A673 (cell line): ENCODE measurements at regions not wholly inside any gene's neighbourhood (a gene's known extent, or its start where the extent isn't known, plus 50 kb on each side); places are given as distances from the start of the nearest gene placed in this dataset.

Source experiments
- BruUV-seq: library from RNA; stranded (reverse); fragments of 400-500 nt; replicated peaks from 2 replicates; lab custom pipeline; 2021; lab: Mats Ljungman, UMichigan
- CTCF ChIA-PET: fragments of 300-600 bp; sonication (Branson Sonifier 250); formaldehyde crosslinking; loops from one replicate; lab custom pipeline; 2022; ENCODE audit warnings: antibody characterized with exemption; lab: Charles Lee
- POLR2A ChIA-PET: fragments of 300-600 bp; sonication (Branson Sonifier 250); formaldehyde crosslinking; loops from one replicate; lab custom pipeline; 2022; ENCODE audit warnings: antibody characterized with exemption; ENCODE audit not compliant: low non-redundant PET; lab: Charles Lee
- DNase-seq: peaks from one replicate; pipeline ENCODE4 v3.0.0-alpha.2; 2015; ENCODE audit warnings: low spot score
- H3K27ac ChIP-seq: fragments of 200-600 bp; sonication (generic); 2 replicates; pipeline ENCODE4 v1.5.1; 2016; ENCODE audit warnings: mixed run types, low read depth, mild to moderate bottlenecking, mixed read lengths, antibody characterized with exemption, low read length; ENCODE audit not compliant: poor library complexity, severe bottlenecking
- H3K27me3 ChIP-seq: fragments of 200-600 bp; sonication (generic); replicated peaks from 2 replicates; pipeline ENCODE4 v1.6.1; 2017; ENCODE audit warnings: mixed run types, low read depth, mild to moderate bottlenecking, mixed read lengths, antibody characterized with exemption, low read length; ENCODE audit not compliant: insufficient read depth, poor library complexity
- H3K36me3 ChIP-seq: fragments of 200-600 bp; sonication (generic); 2 replicates; pipeline ENCODE4 v1.6.1; 2016; ENCODE audit warnings: mixed run types, mild to moderate bottlenecking, mixed read lengths, antibody characterized with exemption, low read length; ENCODE audit not compliant: insufficient read depth, poor library complexity, severe bottlenecking
- H3K4me1 ChIP-seq: fragments of 200-600 bp; sonication (generic); 2 replicates; pipeline ENCODE4 v1.6.1; 2017; ENCODE audit warnings: mixed run types, mild to moderate bottlenecking, mixed read lengths, antibody characterized with exemption, low read length; ENCODE audit not compliant: insufficient read depth, poor library complexity, severe bottlenecking
- H3K4me3 ChIP-seq: fragments of 200-600 bp; sonication (generic); 2 replicates; pipeline ENCODE4 v1.5.1; 2016; ENCODE audit warnings: low read depth, mixed run types, mild to moderate bottlenecking, mixed read lengths, low read length; ENCODE audit not compliant: poor library complexity, severe bottlenecking
- H3K9me3 ChIP-seq: fragments of 200-600 bp; sonication (generic); 2 replicates; pipeline ENCODE4 v1.6.1; 2016; ENCODE audit warnings: mixed run types, low read depth, mild to moderate bottlenecking, mixed read lengths, antibody characterized with exemption, low read length; ENCODE audit not compliant: poor library complexity, severe bottlenecking
- CTCF ChIP-seq: fragments of 300-800, 200-600 bp; sonication (generic); conservative IDR thresholded peaks from 2 replicates; pipeline ENCODE4 v1.5.1; 2017; ENCODE audit warnings: low read depth, mild to moderate bottlenecking, antibody characterized with exemption, low read length, moderate library complexity, mixed read lengths
- EZH2 ChIP-seq: fragments of 200-600 bp; sonication (generic); IDR thresholded peaks from 2 replicates; pipeline ENCODE4 v1.6.1; 2017; ENCODE audit warnings: borderline replicate concordance, low read depth, mild to moderate bottlenecking, mixed read lengths, antibody characterized with exemption, low read length; ENCODE audit not compliant: poor library complexity, severe bottlenecking
- intact Hi-C: fragments of 100-400 bp; cut with micrococcal nuclease; formaldehyde crosslinking; loops from one replicate; pipeline ENCODE4 v1.10.0; 2022; ENCODE audit not compliant: unreplicated experiment

GRCh38 chr3:30370681-30371271 is 235.6 kb upstream of the TGFBR2 start:
- no TSS peak for BruUV-seq
- Histone ChIP-seq H3K36me3 (no peaks in the 10 kb centered on the region), H3K4me3 (no peak overlapping the region), H3K4me1 (no peaks in the 10 kb centered on the region), H3K27ac (no peak overlapping the region), H3K27me3 (no peaks in the 10 kb centered on the region), H3K9me3 (peaks cover 6% of the 10 kb centered on the region)
- ChIA-PET POLR2A (no interaction called here), CTCF (no interaction called here)
- intact Hi-C loops: no loop called here
- TF ChIP-seq EZH2 (no peak), CTCF (no peak)
- no peak for DNase-seq

GRCh38 chr3:30372837-30373236 is 233.6 kb upstream of the TGFBR2 start:
- TF ChIP-seq CTCF: no peak
- ChIA-PET CTCF (no interaction called here), POLR2A (no interaction called here)
- Histone ChIP-seq H3K9me3 (no peaks in the 10 kb centered on the region), H3K4me3 (no peak overlapping the region), H3K27ac (no peak overlapping the region), H3K4me1 (no peaks in the 10 kb centered on the region), H3K36me3 (no peaks in the 10 kb centered on the region), H3K27me3 (no peaks in the 10 kb centered on the region)
- BruUV-seq: no TSS peak
- no peak for DNase-seq
- intact Hi-C loops: no loop called here

GRCh38 chr3:30384546-30385072 is 221.8 kb upstream of the TGFBR2 start:
- no peak overlapping the region for H3K4me3 ChIP-seq
- intact Hi-C loops: no loop called here
- ChIA-PET CTCF (no interaction called here), POLR2A (no interaction called here)
- no peak overlapping the region for H3K27ac ChIP-seq
- DNase-seq: no peak
- TF ChIP-seq EZH2 (no peak), CTCF (no peak)
- no peaks in the 10 kb centered on the region for H3K9me3 ChIP-seq
- no peaks in the 10 kb centered on the region for H3K4me1 ChIP-seq
- no peaks in the 10 kb centered on the region for H3K36me3 ChIP-seq
- H3K27me3 ChIP-seq: no peaks in the 10 kb centered on the region
- BruUV-seq: no TSS peak
